ENCODE measurements at regions not wholly inside any gene's neighbourhood (a gene's known extent, or its start where the extent isn't known, plus 50 kb on each side); places are given as distances from the start of the nearest gene placed in this dataset.

GRCh38 chr16:79326549-79326948 lies 274.0 kb downstream of the MAF start:
- CTCF ChIA-PET: no interaction called here
- Histone ChIP-seq H3K9ac (no peak overlapping the region), H4K20me1 (ENCODE audit: insufficient read depth) (no peaks in the 10 kb centered on the region), H3K4me3 (ENCODE audit: low read depth in 2 of 2, low read length in 1 of 2) (no peak overlapping the region), H3K79me2 (ENCODE audit: insufficient read depth) (no peaks in the 10 kb centered on the region), H3K9me2 (no peaks in the 10 kb centered on the region), H3K4me1 (ENCODE audit: control insufficient read depth in 1 of 2, insufficient read depth in 2 of 2, low read depth in 1 of 2, low read length in 1 of 2) (no peaks in the 10 kb centered on the region), H2AFZ (ENCODE audit: low read depth) (no peak overlapping the region), H3K27ac (ENCODE audit: low read depth in 2 of 2, low read length in 1 of 2) (no peak overlapping the region), H3F3A (replicated peaks; ENCODE audit: insufficient read depth) (no peaks in the 10 kb centered on the region), H3K4me2 (no peak overlapping the region), H3K9me3 (no peaks in the 10 kb centered on the region), H3K36me3 (replicated peaks in 1 of 2; ENCODE audit: control insufficient read depth in 1 of 2, insufficient read depth in 2 of 2, low read length in 1 of 2) (no peaks in the 10 kb centered on the region), H3K27me3 (ENCODE audit: insufficient read depth) (no peaks in the 10 kb centered on the region)
- DNase-seq: no peak
- no peak for TF ChIP-seq PBX3 (IDR thresholded peaks at IDR 0.05)
- no peak for TF ChIP-seq EZH2phosphoT487 (IDR thresholded peaks at IDR 0.05; ENCODE audit: borderline replicate concordance, low read depth)
- no peak for TF ChIP-seq IRF3 (IDR thresholded peaks at IDR 0.05; ENCODE audit: low read depth, low read length)
- no peak for TF ChIP-seq SMC3 (IDR thresholded peaks at IDR 0.05; ENCODE audit: low read depth, low read length)
- TF ChIP-seq YY1 (IDR thresholded peaks at IDR 0.05; ENCODE audit: low read depth): no peak
- no peak for TF ChIP-seq MAX (IDR thresholded peaks at IDR 0.05; ENCODE audit: low read depth)
- no peak for TF ChIP-seq FOSL2 (IDR thresholded peaks at IDR 0.05; ENCODE audit: borderline replicate concordance, low read depth)
- TF ChIP-seq MXI1 (IDR thresholded peaks at IDR 0.05; ENCODE audit: low read depth, low read length): no peak
- 7% methylated on average over 3 of the region's 3 CpGs for WGBS (ENCODE audit: low lambda C conversion rate)
- POLR2A ChIA-PET: no interaction called here

- POLR2A ChIA-PET: no interaction called here
- H3K9me2 ChIP-seq: no peaks in the 10 kb centered on the region
- no peak overlapping the region for H3K9ac ChIP-seq
- CTCF ChIA-PET: no interaction called here
- 6% methylated on average over 8 of the region's 8 CpGs for WGBS (ENCODE audit: low lambda C conversion rate)
- no peaks in the 10 kb centered on the region for H3F3A ChIP-seq (replicated peaks; ENCODE audit: insufficient read depth)
- no peak for DNase-seq
- no peak overlapping the region for H3K4me3 ChIP-seq (ENCODE audit: low read depth in 2 of 2, low read length in 1 of 2)
- H3K4me2 ChIP-seq: no peak overlapping the region
- no peak overlapping the region for H3K27ac ChIP-seq (ENCODE audit: low read depth in 2 of 2, low read length in 1 of 2)
- no peak overlapping the region for H2AFZ ChIP-seq (ENCODE audit: low read depth)
- no peaks in the 10 kb centered on the region for H3K79me2 ChIP-seq (ENCODE audit: insufficient read depth)
- no peaks in the 10 kb centered on the region for H4K20me1 ChIP-seq (ENCODE audit: insufficient read depth)
- H3K4me1 ChIP-seq (ENCODE audit: control insufficient read depth in 1 of 2, insufficient read depth in 2 of 2, low read depth in 1 of 2, low read length in 1 of 2): no peaks in the 10 kb centered on the region
- no peaks in the 10 kb centered on the region for H3K27me3 ChIP-seq (ENCODE audit: insufficient read depth)
- no peak for TF ChIP-seq JUND (IDR thresholded peaks at IDR 0.05)
- no peak for TF ChIP-seq USF2 (IDR thresholded peaks at IDR 0.05; ENCODE audit: borderline replicate concordance, low read depth, low read length)
- TF ChIP-seq TEAD4 (IDR thresholded peaks at IDR 0.05; ENCODE audit: borderline replicate concordance, insufficient read depth): no peak
- no peak for TF ChIP-seq RAD21 (IDR thresholded peaks at IDR 0.05; ENCODE audit: low read length)
- no peak; the same call in 1 of the 2 replicates for TF ChIP-seq GATA2 (CRISPR knock-in tag; IDR thresholded peaks at IDR 0.05)
- TF ChIP-seq REST (IDR thresholded peaks at IDR 0.05; ENCODE audit: low read depth, low read length): no peak
- no peak for TF ChIP-seq TCF12 (IDR thresholded peaks at IDR 0.05)
- TF ChIP-seq CTCF (IDR thresholded peaks at IDR 0.05): no peak
- no peaks in the 10 kb centered on the region for H3K36me3 ChIP-seq (replicated peaks in 1 of 2; ENCODE audit: control insufficient read depth in 1 of 2, insufficient read depth in 2 of 2, low read length in 1 of 2)
- no peaks in the 10 kb centered on the region for H3K9me3 ChIP-seq
Measured at GRCh38 chr16:79325226-79325945, 275.2 kb downstream of the MAF start.

Data from SK-N-SH (cell line).